ENCODE measurements at regions not wholly inside any gene's neighbourhood (a gene's known extent, or its start where the extent isn't known, plus 50 kb on each side); places are given as distances from the start of the nearest gene placed in this dataset.
"Not testable (repeated sequence)": the region's sequence is repeated elsewhere in the genome, so short reads cannot be mapped to it uniquely, and the experiment has no call there.

- Mint-ChIP-seq H3K4me1 (peaks cover 7% of the 10 kb centered on the region), H3K27me3 (peaks cover 4% of the 10 kb centered on the region), H3K36me3 (ENCODE audit: low read depth) (no peaks in the 10 kb centered on the region), H3K27ac (no peak overlapping the region), H3K4me3 (peak overlapping the region; percentile 64)
- H3K9me3 ChIP-seq (ENCODE audit: control insufficient read depth, low read length, poor library complexity, severe bottlenecking) = no peaks in the 10 kb centered on the region
- ATAC-seq (no peak), DNase-seq (no peak)
Observed at GRCh38 chr7:3157566-3158287, 114.1 kb upstream of the CARD11 start.

- no peak for DNase-seq
- ATAC-seq = no peak
- no peaks in the 10 kb centered on the region for H3K9me3 ChIP-seq (ENCODE audit: control insufficient read depth, low read length, poor library complexity, severe bottlenecking)
- peaks cover 7% of the 10 kb centered on the region for H3K4me1 Mint-ChIP-seq
- H3K27me3 Mint-ChIP-seq = peaks cover 4% of the 10 kb centered on the region
- no peak overlapping the region for H3K4me3 Mint-ChIP-seq
- H3K27ac Mint-ChIP-seq = no peak overlapping the region
- H3K36me3 Mint-ChIP-seq (ENCODE audit: low read depth) = no peaks in the 10 kb centered on the region
Observed at GRCh38 chr7:3158341-3158760, 114.7 kb upstream of the CARD11 start.

- Mint-ChIP-seq H3K4me1 (peaks cover 3% of the 10 kb centered on the region), H3K27ac (no peak overlapping the region), H3K36me3 (ENCODE audit: low read depth) (no peaks in the 10 kb centered on the region), H3K4me3 (no peak overlapping the region), H3K27me3 (peaks cover 4% of the 10 kb centered on the region)
- ATAC-seq = no peak
- H3K9me3 ChIP-seq (ENCODE audit: control insufficient read depth, low read length, poor library complexity, severe bottlenecking) = no peaks in the 10 kb centered on the region
- DNase-seq = no peak
Observed at GRCh38 chr7:3159039-3159438, 115.4 kb upstream of the CARD11 start.

- no peaks in the 10 kb centered on the region for H3K9me3 ChIP-seq (ENCODE audit: control insufficient read depth, low read length, poor library complexity, severe bottlenecking)
- H3K27ac Mint-ChIP-seq = no peak overlapping the region
- H3K27me3 Mint-ChIP-seq = peaks cover 8% of the 10 kb centered on the region
- H3K36me3 Mint-ChIP-seq (ENCODE audit: low read depth) = no peaks in the 10 kb centered on the region
- peaks cover 3% of the 10 kb centered on the region for H3K4me1 Mint-ChIP-seq
- ATAC-seq = no peak
- no peak for DNase-seq
- H3K4me3 Mint-ChIP-seq = no peak overlapping the region
Observed at GRCh38 chr7:3159445-3159844, 115.8 kb upstream of the CARD11 start.

- not testable (repeated sequence) for H3K27ac Mint-ChIP-seq; H3K27me3 Mint-ChIP-seq; H3K36me3 Mint-ChIP-seq (ENCODE audit: low read depth); DNase-seq; ATAC-seq; H3K4me3 Mint-ChIP-seq; H3K9me3 ChIP-seq (ENCODE audit: control insufficient read depth, low read length, poor library complexity, severe bottlenecking); H3K4me1 Mint-ChIP-seq
Observed at GRCh38 chr7:3159926-3160325, 116.3 kb upstream of the CARD11 start.

- ATAC-seq = no peak
- H3K36me3 Mint-ChIP-seq (ENCODE audit: low read depth) = no peaks in the 10 kb centered on the region
- no peak overlapping the region for H3K4me3 Mint-ChIP-seq
- no peaks in the 10 kb centered on the region for H3K9me3 ChIP-seq (ENCODE audit: control insufficient read depth, low read length, poor library complexity, severe bottlenecking)
- H3K4me1 Mint-ChIP-seq = peaks cover 3% of the 10 kb centered on the region
- no peak overlapping the region for H3K27ac Mint-ChIP-seq
- peaks cover 15% of the 10 kb centered on the region for H3K27me3 Mint-ChIP-seq
- DNase-seq = no peak
Observed at GRCh38 chr7:3162289-3162688, 118.6 kb upstream of the CARD11 start.

- not testable (repeated sequence) for H3K27ac Mint-ChIP-seq; H3K36me3 Mint-ChIP-seq (ENCODE audit: low read depth)
Observed at GRCh38 chr7:3162798-3163197, 119.1 kb upstream of the CARD11 start.

GRCh38 chr7:3164380-3164792 lies 120.7 kb upstream of the CARD11 start:
- H3K4me1 Mint-ChIP-seq = no peaks in the 10 kb centered on the region
- H3K27me3 Mint-ChIP-seq = peaks cover 31% of the 10 kb centered on the region
- DNase-seq (no peak), ATAC-seq (no peak)
- no peaks in the 10 kb centered on the region for H3K36me3 Mint-ChIP-seq (ENCODE audit: low read depth)
- no peak overlapping the region for H3K27ac Mint-ChIP-seq
- H3K9me3 ChIP-seq (ENCODE audit: control insufficient read depth, low read length, poor library complexity, severe bottlenecking) = no peaks in the 10 kb centered on the region
- no peak overlapping the region for H3K4me3 Mint-ChIP-seq

More at GRCh38 chr7:3162798-3163197, 119.1 kb upstream of the CARD11 start:
- not testable (repeated sequence) for DNase-seq; ATAC-seq; H3K4me1 Mint-ChIP-seq; H3K4me3 Mint-ChIP-seq; H3K9me3 ChIP-seq (ENCODE audit: control insufficient read depth, low read length, poor library complexity, severe bottlenecking)
- peaks cover 20% of the 10 kb centered on the region for H3K27me3 Mint-ChIP-seq

- H3K27ac Mint-ChIP-seq = peak overlapping the region; percentile 54
- ATAC-seq (no peak), DNase-seq (no peak)
- H3K4me1 Mint-ChIP-seq = no peaks in the 10 kb centered on the region
- H3K27me3 Mint-ChIP-seq = peaks cover 40% of the 10 kb centered on the region
- H3K36me3 Mint-ChIP-seq (ENCODE audit: low read depth) = no peaks in the 10 kb centered on the region
- H3K4me3 Mint-ChIP-seq = no peak overlapping the region
- no peaks in the 10 kb centered on the region for H3K9me3 ChIP-seq (ENCODE audit: control insufficient read depth, low read length, poor library complexity, severe bottlenecking)
Observed at GRCh38 chr7:3165681-3166580, 122.3 kb upstream of the CARD11 start.

GRCh38 chr7:3167551-3167950 lies 123.9 kb upstream of the CARD11 start:
- ATAC-seq (no peak), DNase-seq (no peak)
- H3K27me3 Mint-ChIP-seq = peaks cover 41% of the 10 kb centered on the region
- H3K36me3 Mint-ChIP-seq (ENCODE audit: low read depth) = no peaks in the 10 kb centered on the region
- no peaks in the 10 kb centered on the region for H3K9me3 ChIP-seq (ENCODE audit: control insufficient read depth, low read length, poor library complexity, severe bottlenecking)
- no peaks in the 10 kb centered on the region for H3K4me1 Mint-ChIP-seq
- no peak overlapping the region for H3K4me3 Mint-ChIP-seq
- H3K27ac Mint-ChIP-seq = no peak overlapping the region

- no peak for DNase-seq
- Mint-ChIP-seq H3K27me3 (peaks cover 47% of the 10 kb centered on the region), H3K4me3 (no peak overlapping the region), H3K27ac (no peak overlapping the region), H3K4me1 (no peaks in the 10 kb centered on the region), H3K36me3 (ENCODE audit: low read depth) (no peaks in the 10 kb centered on the region)
- H3K9me3 ChIP-seq (ENCODE audit: control insufficient read depth, low read length, poor library complexity, severe bottlenecking) = no peaks in the 10 kb centered on the region
- no peak for ATAC-seq
Observed at GRCh38 chr7:3168370-3168769, 124.7 kb upstream of the CARD11 start.

GRCh38 chr7:3168869-3169268 lies 125.2 kb upstream of the CARD11 start:
- H3K27ac Mint-ChIP-seq = peak overlapping the region; percentile 62
- H3K27me3 Mint-ChIP-seq = peaks cover 49% of the 10 kb centered on the region
- ATAC-seq = no peak
- H3K4me3 Mint-ChIP-seq = no peak overlapping the region
- no peaks in the 10 kb centered on the region for H3K4me1 Mint-ChIP-seq
- H3K36me3 Mint-ChIP-seq (ENCODE audit: low read depth) = no peaks in the 10 kb centered on the region
- no peak for DNase-seq
- no peaks in the 10 kb centered on the region for H3K9me3 ChIP-seq (ENCODE audit: control insufficient read depth, low read length, poor library complexity, severe bottlenecking)

GRCh38 chr7:3172768-3173280 lies 128.2 kb upstream of the SDK1 start:
- no peak for ATAC-seq
- Mint-ChIP-seq H3K4me1 (no peaks in the 10 kb centered on the region), H3K27ac (no peak overlapping the region), H3K27me3 (peaks cover 46% of the 10 kb centered on the region), H3K4me3 (no peak overlapping the region), H3K36me3 (ENCODE audit: low read depth) (no peaks in the 10 kb centered on the region)
- no peak for DNase-seq
- H3K9me3 ChIP-seq (ENCODE audit: control insufficient read depth, low read length, poor library complexity, severe bottlenecking) = no peaks in the 10 kb centered on the region

Data from T-helper 17 cell (primary cell).